MCF 10A (cell line): ENCODE measurements at regions not wholly inside any gene's neighbourhood (a gene's known extent, or its start where the extent isn't known, plus 50 kb on each side); places are given as distances from the start of the nearest gene placed in this dataset.

Experiments
- BruUV-seq: library from RNA; stranded (reverse); fragments of 400-500 nt; replicated peaks from 2 replicates; lab custom pipeline; 2021; lab: Mats Ljungman, UMichigan
- CTCF ChIA-PET: fragments of 300-600 bp; sonication (Branson Sonifier 250); formaldehyde crosslinking; extraction: SDS; loops from one replicate; lab custom pipeline; 2021; ENCODE audit warnings: antibody characterized with exemption, inconsistent platforms; lab: Yijun Ruan, JAX
- POLR2A ChIA-PET: fragments of 300-600, 350-650 bp; sonication (Branson Sonifier 250); formaldehyde crosslinking; extraction: SDS; loops from one replicate; lab custom pipeline; 2020; ENCODE audit warnings: antibody characterized with exemption, inconsistent platforms; lab: Yijun Ruan, JAX
- DNase-seq: peaks from one replicate; pipeline ENCODE4 v3.0.0-alpha.2; 2018; ENCODE audit not compliant: unreplicated experiment
- H3K27ac Mint-ChIP-seq: one replicate; pipeline ENCODE4 v1.8.0; 2022; ENCODE audit warnings: mild to moderate bottlenecking, low read depth, mixed read lengths; ENCODE audit not compliant: unreplicated experiment
- H3K27me3 Mint-ChIP-seq: one replicate; pipeline ENCODE4 v1.8.0; 2022; ENCODE audit warnings: mixed read lengths; ENCODE audit not compliant: insufficient read depth, unreplicated experiment
- H3K36me3 Mint-ChIP-seq: one replicate; pipeline ENCODE4 v1.8.0; 2022; ENCODE audit warnings: mild to moderate bottlenecking, moderate library complexity, mixed read lengths; ENCODE audit not compliant: insufficient read depth, unreplicated experiment
- H3K4me1 Mint-ChIP-seq: one replicate; pipeline ENCODE4 v1.8.0; 2022; ENCODE audit warnings: mixed read lengths; ENCODE audit not compliant: insufficient read depth, unreplicated experiment
- H3K4me3 Mint-ChIP-seq: one replicate; pipeline ENCODE4 v1.8.0; 2022; ENCODE audit warnings: mild to moderate bottlenecking, moderate library complexity, mixed read lengths; ENCODE audit not compliant: unreplicated experiment
- H3K9me3 Mint-ChIP-seq: one replicate; pipeline ENCODE4 v1.8.0; 2022; ENCODE audit warnings: mixed read lengths; ENCODE audit not compliant: unreplicated experiment
- CTCF ChIP-seq: fragments of 200-600 bp; IDR thresholded peaks from one replicate; pipeline ENCODE4 v1.8.0; 2022; ENCODE audit warnings: antibody characterized with exemption, mild to moderate bottlenecking; ENCODE audit not compliant: unreplicated experiment
- intact Hi-C: fragments of 100-400 bp; cut with micrococcal nuclease; formaldehyde crosslinking; loops from 2 replicates; pipeline ENCODE4 v1.14.1; 2022

- H3K4me1 Mint-ChIP-seq, result peaks cover 35% of the 10 kb centered on the region
Observed at GRCh38 chr9:110140276-110140675, 67.7 kb downstream of the C9orf152 start.

GRCh38 chr9:110141227-110141793, 66.6 kb downstream of the C9orf152 start:
- no TSS peak for BruUV-seq
- intact Hi-C loops, result no loop called here

More at GRCh38 chr9:110140276-110140675, 67.7 kb downstream of the C9orf152 start:
- CTCF ChIA-PET, result no interaction called here
- H3K4me3 Mint-ChIP-seq, result no peak overlapping the region
- H3K9me3 Mint-ChIP-seq, result no peaks in the 10 kb centered on the region
- DNase-seq, result peak; percentile 61
- no peak for TF ChIP-seq CTCF
- no peak overlapping the region for H3K27ac Mint-ChIP-seq
- POLR2A ChIA-PET, result interaction anchor here (0.7 kb wide), 1 partner anchor 321 kb away, joined by 3 read pairs; no protein-coding TSS in a partner anchor
- BruUV-seq, result no TSS peak
- intact Hi-C loops, result no loop called here
- H3K36me3 Mint-ChIP-seq, result peaks cover 60% of the 10 kb centered on the region
- no peaks in the 10 kb centered on the region for H3K27me3 Mint-ChIP-seq

GRCh38 chr9:110142253-110142652, 65.7 kb downstream of the C9orf152 start:
- TF ChIP-seq CTCF, result no peak
- BruUV-seq, result no TSS peak
- peak; percentile 50 for DNase-seq
- H3K4me1 Mint-ChIP-seq, result peaks cover 35% of the 10 kb centered on the region
- peak overlapping the region; percentile 39 for H3K27ac Mint-ChIP-seq
- H3K27me3 Mint-ChIP-seq, result no peaks in the 10 kb centered on the region
- no peak overlapping the region for H3K4me3 Mint-ChIP-seq
- CTCF ChIA-PET, result interaction anchor here (0.6 to 2.1 kb wide), 9 partner anchors 10 to 276 kb away, joined by 3 to 15 read pairs (median 4); no protein-coding TSS in a partner anchor
- intact Hi-C loops, result no loop called here
- POLR2A ChIA-PET, result interaction anchor here (0.6 to 1.3 kb wide), 3 partner anchors 16 to 609 kb away, joined by 3 to 4 read pairs (median 3); no protein-coding TSS in a partner anchor
- H3K36me3 Mint-ChIP-seq, result peaks cover 49% of the 10 kb centered on the region
- H3K9me3 Mint-ChIP-seq, result no peaks in the 10 kb centered on the region

More at GRCh38 chr9:110141227-110141793, 66.6 kb downstream of the C9orf152 start:
- TF ChIP-seq CTCF, result no peak
- POLR2A ChIA-PET, result interaction anchor here (0.6 to 1.3 kb wide), 3 partner anchors 15 to 608 kb away, joined by 3 to 4 read pairs (median 3); no protein-coding TSS in a partner anchor
- Mint-ChIP-seq H3K4me1 (peaks cover 35% of the 10 kb centered on the region), H3K4me3 (peak overlapping the region; percentile 4), H3K36me3 (peaks cover 57% of the 10 kb centered on the region), H3K27me3 (no peaks in the 10 kb centered on the region), H3K9me3 (no peaks in the 10 kb centered on the region), H3K27ac (peak overlapping the region; percentile 39)
- peak; percentile 93 for DNase-seq
- CTCF ChIA-PET, result no interaction called here

- no TSS peak for BruUV-seq
- H3K9me3 Mint-ChIP-seq, result no peaks in the 10 kb centered on the region
- no peak overlapping the region for H3K4me3 Mint-ChIP-seq
- H3K27me3 Mint-ChIP-seq, result no peaks in the 10 kb centered on the region
- peak; percentile 58 for DNase-seq
- intact Hi-C loops, result no loop called here
- CTCF ChIA-PET, result interaction anchor here (0.6 to 2.1 kb wide), 13 partner anchors 8 to 428 kb away, joined by 3 to 15 read pairs (median 4); no protein-coding TSS in a partner anchor
- TF ChIP-seq CTCF, result no peak
- H3K27ac Mint-ChIP-seq, result peak overlapping the region; percentile 39
- POLR2A ChIA-PET, result interaction anchor here (0.9 to 1.3 kb wide), 3 partner anchors 15 to 115 kb away, joined by 3 to 4 read pairs (median 4); no protein-coding TSS in a partner anchor
- H3K4me1 Mint-ChIP-seq, result peaks cover 35% of the 10 kb centered on the region
- peaks cover 46% of the 10 kb centered on the region for H3K36me3 Mint-ChIP-seq
Observed at GRCh38 chr9:110142868-110143481, 65.0 kb downstream of the C9orf152 start.
